ENCODE measurements at regions not wholly inside any gene's neighbourhood (a gene's known extent, or its start where the extent isn't known, plus 50 kb on each side); places are given as distances from the start of the nearest gene placed in this dataset.

DNA sequence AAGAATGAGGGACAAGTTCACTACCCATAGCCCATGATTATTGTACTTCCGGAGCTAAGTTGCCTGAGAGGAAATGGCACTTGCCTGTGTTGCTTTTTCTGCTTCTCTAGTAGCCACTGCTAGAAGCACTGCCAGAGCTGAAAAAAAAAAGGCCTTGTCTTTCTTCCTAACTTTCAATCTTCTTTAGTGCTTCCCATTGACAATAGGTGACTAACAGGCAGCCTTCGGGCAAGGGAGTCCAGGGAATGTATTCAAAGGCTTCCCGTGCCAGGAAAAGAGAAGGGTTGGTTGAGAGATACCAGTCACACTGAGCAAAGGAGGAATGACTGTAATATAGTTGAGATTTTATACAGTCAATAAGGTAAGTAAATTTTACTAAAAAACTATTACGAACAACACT, 242.0 kb downstream of the CALCRL start:
- H3K4me3 Mint-ChIP-seq = no peak overlapping the region

DNA sequence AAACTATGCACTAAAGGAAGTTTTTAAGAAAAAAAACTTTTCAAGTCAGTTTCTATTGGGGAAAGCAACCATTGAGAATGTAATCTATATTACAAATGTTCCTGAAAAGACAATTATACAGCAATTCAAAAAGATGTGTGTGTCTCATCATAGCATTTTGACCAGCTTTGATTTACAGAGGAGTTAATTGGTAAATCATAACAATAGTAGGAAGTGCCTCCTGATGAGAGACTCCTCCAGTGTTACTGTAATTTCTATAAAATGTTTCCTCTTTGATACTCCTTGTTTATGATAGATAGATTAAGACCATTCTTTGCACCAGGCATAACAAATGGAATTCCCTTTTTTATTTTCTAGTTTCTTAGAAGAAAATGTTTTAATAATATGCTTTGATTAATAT, 249.9 kb downstream of the CALCRL start:
- Histone ChIP-seq H3K9me3 (ENCODE audit: low read depth) (no peaks in the 10 kb centered on the region), H3K79me2 (ENCODE audit: low read depth) (no peaks in the 10 kb centered on the region), H3F3A (ENCODE audit: low read depth) (no peaks in the 10 kb centered on the region), H4K20me1 (ENCODE audit: low read depth) (no peaks in the 10 kb centered on the region), H3K9ac (no peak overlapping the region), H2AFZ (replicated peaks) (no peak overlapping the region), H3K4me2 (no peak overlapping the region), H3K27me3 (no peaks in the 10 kb centered on the region), H3K27ac (no peak overlapping the region), H3K36me3 (no peaks in the 10 kb centered on the region), H3K4me3 (no peak overlapping the region), H3K4me1 (no peaks in the 10 kb centered on the region)
- Mint-ChIP-seq H3K36me3 (no peaks in the 10 kb centered on the region), H3K4me1 (no peaks in the 10 kb centered on the region), H3K4me3 (no peak overlapping the region), H3K9me3 (peaks cover 2% of the 10 kb centered on the region), H3K27me3 (ENCODE audit: insufficient read depth, low read depth) (no peaks in the 10 kb centered on the region), H3K27ac (no peak overlapping the region)
- TF ChIP-seq EZH2phosphoT487 (IDR thresholded peaks at IDR 0.05) (no peak), EZH2 (IDR thresholded peaks at IDR 0.05) (no peak), CTCF (IDR thresholded peaks at IDR 0.05) (no peak)
- DNase-seq (ENCODE audit: low spot score) = no peak

More for the DNA sequence above, 242.0 kb downstream of the CALCRL start:
- Mint-ChIP-seq H3K27me3 (ENCODE audit: insufficient read depth, low read depth) (no peaks in the 10 kb centered on the region), H3K27ac (no peak overlapping the region), H3K4me1 (no peaks in the 10 kb centered on the region), H3K9me3 (peaks cover 2% of the 10 kb centered on the region), H3K36me3 (no peaks in the 10 kb centered on the region)
- Histone ChIP-seq H2AFZ (replicated peaks) (no peak overlapping the region), H3K4me3 (no peak overlapping the region), H3K27me3 (no peaks in the 10 kb centered on the region), H3K36me3 (no peaks in the 10 kb centered on the region), H3F3A (ENCODE audit: low read depth) (no peaks in the 10 kb centered on the region), H3K4me2 (no peak overlapping the region), H3K4me1 (no peaks in the 10 kb centered on the region), H3K79me2 (ENCODE audit: low read depth) (no peaks in the 10 kb centered on the region), H3K9me3 (ENCODE audit: low read depth) (no peaks in the 10 kb centered on the region), H3K27ac (no peak overlapping the region), H3K9ac (no peak overlapping the region), H4K20me1 (ENCODE audit: low read depth) (no peaks in the 10 kb centered on the region)
- DNase-seq (ENCODE audit: low spot score) = peak; percentile 52
- TF ChIP-seq EZH2phosphoT487 (IDR thresholded peaks at IDR 0.05) (no peak), EZH2 (IDR thresholded peaks at IDR 0.05) (no peak), CTCF (IDR thresholded peaks at IDR 0.05) (no peak)

- Mint-ChIP-seq H3K4me3 (no peak overlapping the region), H3K27me3 (ENCODE audit: insufficient read depth, low read depth) (no peaks in the 10 kb centered on the region), H3K36me3 (no peaks in the 10 kb centered on the region), H3K27ac (no peak overlapping the region), H3K4me1 (peaks cover 4% of the 10 kb centered on the region), H3K9me3 (no peaks in the 10 kb centered on the region)
- H3K4me1 ChIP-seq = no peaks in the 10 kb centered on the region
- DNase-seq (ENCODE audit: low spot score) = no peak
- H3K79me2 ChIP-seq (ENCODE audit: low read depth) = no peaks in the 10 kb centered on the region
- H3F3A ChIP-seq (ENCODE audit: low read depth) = no peaks in the 10 kb centered on the region
- H3K9me3 ChIP-seq (ENCODE audit: low read depth) = no peaks in the 10 kb centered on the region
- H4K20me1 ChIP-seq (ENCODE audit: low read depth) = no peaks in the 10 kb centered on the region
- no peak for TF ChIP-seq CTCF (IDR thresholded peaks at IDR 0.05)
- no peak for TF ChIP-seq EZH2 (IDR thresholded peaks at IDR 0.05)
- TF ChIP-seq EZH2phosphoT487 (IDR thresholded peaks at IDR 0.05) = no peak
- H3K9ac ChIP-seq = no peak overlapping the region
- no peaks in the 10 kb centered on the region for H3K36me3 ChIP-seq
- H3K27ac ChIP-seq = no peak overlapping the region
- H2AFZ ChIP-seq (replicated peaks) = no peak overlapping the region
- no peak overlapping the region for H3K4me2 ChIP-seq
- H3K4me3 ChIP-seq = no peak overlapping the region
- no peaks in the 10 kb centered on the region for H3K27me3 ChIP-seq
These were observed 254.0 kb downstream of the CALCRL start for GRCh38 chr2:187194049-187194448.

Measured in neural progenitor cell (in vitro differentiated cells).